Mammary epithelial cell (primary cell): ENCODE measurements at regions not wholly inside any gene's neighbourhood (a gene's known extent, or its start where the extent isn't known, plus 50 kb on each side); places are given as distances from the start of the nearest gene placed in this dataset.

ENCODE experiments used
- EZH2 ChIP-seq: IDR thresholded peaks from 2 replicates; pipeline ENCODE4 v1.6.1; 2012; ENCODE audit warnings: low read length, inconsistent platforms, borderline replicate concordance
- TF ChIP-seq, protein P1 (sequence below), 2 donors: IDR thresholded peaks in 1 of 2; conservative IDR thresholded peaks in 1 of 2; 2 replicates each; pipeline ENCODE4 v1.5.1; 2011 to 2012; ENCODE audit warnings: inconsistent platforms in 2 of 2, low read length in 2 of 2, mild to moderate bottlenecking in 2 of 2, control low read depth in 1 of 2, low read depth in 1 of 2; ENCODE audit not compliant: insufficient read depth in 1 of 2; ENCODE audit errors: extremely low read depth in 1 of 2

DNA sequence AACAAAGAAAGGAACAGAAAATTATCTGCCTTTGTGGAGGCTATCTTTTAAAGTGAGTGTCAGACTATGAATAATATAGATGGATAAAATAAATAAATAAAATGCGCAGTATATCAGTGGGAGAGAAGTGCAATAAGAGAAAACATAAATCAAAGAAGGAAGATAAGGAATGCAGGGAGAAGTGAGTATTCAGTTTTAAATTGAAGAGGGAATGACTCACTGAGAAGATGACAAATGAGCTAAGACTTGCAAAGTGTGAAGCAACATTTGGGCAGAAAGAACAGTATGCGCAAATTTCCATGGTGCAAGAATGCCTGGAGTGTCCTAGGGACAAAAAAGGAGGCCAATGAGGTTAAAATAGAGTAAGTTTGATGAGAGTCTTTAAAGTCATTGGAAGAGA, 1300.1 kb upstream of the ALCAM start:
- TF ChIP-seq, protein P1, sequence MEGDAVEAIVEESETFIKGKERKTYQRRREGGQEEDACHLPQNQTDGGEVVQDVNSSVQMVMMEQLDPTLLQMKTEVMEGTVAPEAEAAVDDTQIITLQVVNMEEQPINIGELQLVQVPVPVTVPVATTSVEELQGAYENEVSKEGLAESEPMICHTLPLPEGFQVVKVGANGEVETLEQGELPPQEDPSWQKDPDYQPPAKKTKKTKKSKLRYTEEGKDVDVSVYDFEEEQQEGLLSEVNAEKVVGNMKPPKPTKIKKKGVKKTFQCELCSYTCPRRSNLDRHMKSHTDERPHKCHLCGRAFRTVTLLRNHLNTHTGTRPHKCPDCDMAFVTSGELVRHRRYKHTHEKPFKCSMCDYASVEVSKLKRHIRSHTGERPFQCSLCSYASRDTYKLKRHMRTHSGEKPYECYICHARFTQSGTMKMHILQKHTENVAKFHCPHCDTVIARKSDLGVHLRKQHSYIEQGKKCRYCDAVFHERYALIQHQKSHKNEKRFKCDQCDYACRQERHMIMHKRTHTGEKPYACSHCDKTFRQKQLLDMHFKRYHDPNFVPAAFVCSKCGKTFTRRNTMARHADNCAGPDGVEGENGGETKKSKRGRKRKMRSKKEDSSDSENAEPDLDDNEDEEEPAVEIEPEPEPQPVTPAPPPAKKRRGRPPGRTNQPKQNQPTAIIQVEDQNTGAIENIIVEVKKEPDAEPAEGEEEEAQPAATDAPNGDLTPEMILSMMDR (conservative IDR thresholded peaks at IDR 0.05 in 1 of 2, IDR thresholded peaks at IDR 0.05 in 1 of 2; ENCODE audit: extremely low read depth in 1 of 2, insufficient read depth in 1 of 2, low read depth in 1 of 2, low read length in 2 of 2), result no peak
- no peak for TF ChIP-seq EZH2
